Activated T-cell treated with anti-CD3 and anti-CD28 coated beads, Interleukin-2, amount 50 U/mL, for 48 hours (primary cell): ENCODE measurements at regions not wholly inside any gene's neighbourhood (a gene's known extent, or its start where the extent isn't known, plus 50 kb on each side); places are given as distances from the start of the nearest gene placed in this dataset.
"Not testable (repeated sequence)": the region's sequence is repeated elsewhere in the genome, so short reads cannot be mapped to it uniquely, and the experiment has no call there.

ENCODE experiments used
- DNase-seq, 2 experiments: peaks; one replicate each; pipeline ENCODE4 v3.0.0-alpha.2; 2020

- no peak for DNase-seq
These were observed 389.8 kb downstream of the SEC14L1 start for GRCh38 chr17:77530591-77530990.

- no peak for DNase-seq
These were observed 390.2 kb downstream of the SEC14L1 start for GRCh38 chr17:77531002-77531401.

- no peak for DNase-seq
These were observed 390.9 kb downstream of the SEC14L1 start for GRCh38 chr17:77531641-77532040.

GRCh38 chr17:77533697-77534096 lies 392.9 kb downstream of the SEC14L1 start:
- not testable (repeated sequence) for DNase-seq

- DNase-seq, result no peak
These were observed 393.4 kb downstream of the SEC14L1 start for GRCh38 chr17:77534137-77534536.

GRCh38 chr17:77535435-77535834 lies 394.7 kb downstream of the SEC14L1 start:
- DNase-seq, result no peak

- DNase-seq, result no peak
These were observed 395.1 kb downstream of the SEC14L1 start for GRCh38 chr17:77535892-77536291.

- no peak for DNase-seq
These were observed 396.8 kb downstream of the SEC14L1 start for GRCh38 chr17:77537566-77537965.

GRCh38 chr17:77540531-77540930 lies 399.8 kb downstream of the SEC14L1 start:
- DNase-seq, result no peak

- no peak for DNase-seq
These were observed 400.2 kb downstream of the SEC14L1 start for GRCh38 chr17:77540975-77541374.

GRCh38 chr17:77542011-77542410 lies 401.2 kb downstream of the SEC14L1 start:
- no peak for DNase-seq

GRCh38 chr17:77542551-77543490 lies 402.1 kb downstream of the SEC14L1 start:
- peak; percentile 69 to 72 for DNase-seq

GRCh38 chr17:77543801-77544200 lies 403.0 kb downstream of the SEC14L1 start:
- no peak for DNase-seq

GRCh38 chr17:77544347-77545110 lies 403.8 kb downstream of the SEC14L1 start:
- DNase-seq, result no peak

GRCh38 chr17:77546772-77547241 lies 406.0 kb downstream of the SEC14L1 start:
- no peak for DNase-seq

- no peak for DNase-seq
These were observed 408.2 kb downstream of the SEC14L1 start for GRCh38 chr17:77548967-77549366.

- DNase-seq, result no peak
These were observed 408.7 kb upstream of the TNRC6C start for GRCh38 chr17:77549726-77550366.

- no peak for DNase-seq
These were observed 404.9 kb upstream of the TNRC6C start for GRCh38 chr17:77553459-77554066.

GRCh38 chr17:77555121-77555591 lies 403.3 kb upstream of the TNRC6C start:
- no peak for DNase-seq

GRCh38 chr17:77555741-77556291 lies 402.7 kb upstream of the TNRC6C start:
- DNase-seq, result no peak

GRCh38 chr17:77556383-77557061 lies 402.0 kb upstream of the TNRC6C start:
- no peak for DNase-seq
